EH (cell line): ENCODE measurements at regions not wholly inside any gene's neighbourhood (a gene's known extent, or its start where the extent isn't known, plus 50 kb on each side); places are given as distances from the start of the nearest gene placed in this dataset.
"Not testable (repeated sequence)": the region's sequence is repeated elsewhere in the genome, so short reads cannot be mapped to it uniquely, and the experiment has no call there.

ENCODE experiments used
- DNase-seq: peaks from one replicate; pipeline ENCODE4 v3.0.0-alpha.2; 2015; ENCODE audit warnings: low read depth

DNA sequence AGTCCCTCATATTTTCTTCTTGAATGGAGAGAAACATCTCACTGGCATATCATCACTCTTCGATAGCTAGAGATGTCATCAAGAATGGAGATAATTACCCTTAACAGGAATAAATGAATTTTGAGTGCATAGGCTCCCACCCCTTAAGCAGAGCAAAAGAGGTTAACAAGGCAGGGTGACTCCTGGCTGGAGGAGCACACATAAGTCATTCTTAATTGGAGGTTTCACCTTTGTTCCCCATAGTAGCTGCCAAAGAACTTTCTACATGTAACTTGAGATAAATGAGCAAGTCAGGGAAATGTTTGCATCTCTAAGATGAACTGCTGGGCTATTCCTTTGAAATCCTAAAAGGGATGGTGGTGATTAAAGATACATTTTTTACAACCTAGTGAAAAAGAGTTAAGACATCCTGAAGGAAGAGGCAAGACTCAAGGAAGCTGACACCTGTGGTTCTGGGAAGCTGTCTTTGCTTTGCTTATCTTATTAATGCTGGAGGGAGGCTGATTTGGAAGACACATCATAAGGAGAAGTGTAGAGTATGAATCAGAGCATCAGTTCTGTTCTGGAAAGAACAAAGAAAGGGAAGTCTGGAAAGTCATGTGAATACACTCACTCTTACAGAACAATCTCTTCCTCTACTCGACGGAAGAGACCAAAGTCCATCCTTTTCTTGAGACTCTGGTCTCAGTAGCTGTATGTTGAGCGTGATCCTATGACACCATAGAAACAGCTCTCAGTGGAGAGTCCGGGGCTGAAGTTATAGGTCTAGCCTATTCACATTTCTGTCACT, 326.3 kb downstream of the OSTF1 start:
- no peak for DNase-seq

DNA sequence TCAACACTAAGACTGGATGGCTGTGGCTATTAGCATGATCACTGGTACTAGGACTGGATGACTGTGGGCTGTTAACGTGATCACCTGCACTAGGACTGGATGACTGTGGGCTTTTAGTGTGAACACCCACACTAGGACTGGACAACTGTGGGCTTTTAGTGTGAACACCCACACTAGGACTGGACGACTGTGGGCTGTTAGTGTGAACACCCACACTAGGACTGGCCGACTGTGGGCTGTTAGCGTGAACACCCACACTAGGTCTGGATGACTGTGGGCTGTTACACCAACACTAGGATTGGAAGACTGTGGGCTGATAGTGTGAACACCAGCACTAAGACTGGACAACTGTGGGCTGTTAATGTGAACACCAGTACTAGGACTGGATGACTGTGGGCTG, 329.2 kb downstream of the OSTF1 start:
- no peak for DNase-seq

- DNase-seq: no peak
These were observed 330.2 kb downstream of the OSTF1 start for GRCh38 chr9:75418518-75418917.

DNA sequence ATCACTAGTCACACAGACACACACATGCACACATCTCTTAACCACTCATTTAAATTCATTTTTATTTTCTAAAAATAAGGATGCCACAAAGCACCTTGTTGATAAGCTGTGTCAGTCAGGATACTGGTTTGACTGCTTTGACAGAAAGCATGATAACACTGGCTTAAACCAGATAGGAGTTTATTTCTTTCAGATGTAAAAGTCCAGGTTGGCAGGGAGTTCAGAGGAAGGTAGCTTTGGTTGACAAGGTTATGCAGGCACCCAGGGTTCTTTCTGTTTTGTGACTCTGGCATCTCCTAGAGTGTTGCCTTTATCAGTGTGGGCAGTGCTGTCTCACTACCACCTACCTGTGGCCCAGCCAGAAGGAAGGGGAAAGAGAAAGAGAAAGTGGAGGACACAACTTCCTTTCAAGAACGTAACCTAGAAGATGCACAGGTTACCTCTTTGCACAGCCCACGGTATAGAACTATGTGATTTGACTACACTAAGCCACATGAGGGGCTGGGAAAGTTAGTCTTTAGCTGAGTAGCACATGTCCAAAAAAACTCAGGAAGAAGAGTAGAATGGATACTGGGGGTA, 334.7 kb downstream of the OSTF1 start:
- no peak for DNase-seq

DNA sequence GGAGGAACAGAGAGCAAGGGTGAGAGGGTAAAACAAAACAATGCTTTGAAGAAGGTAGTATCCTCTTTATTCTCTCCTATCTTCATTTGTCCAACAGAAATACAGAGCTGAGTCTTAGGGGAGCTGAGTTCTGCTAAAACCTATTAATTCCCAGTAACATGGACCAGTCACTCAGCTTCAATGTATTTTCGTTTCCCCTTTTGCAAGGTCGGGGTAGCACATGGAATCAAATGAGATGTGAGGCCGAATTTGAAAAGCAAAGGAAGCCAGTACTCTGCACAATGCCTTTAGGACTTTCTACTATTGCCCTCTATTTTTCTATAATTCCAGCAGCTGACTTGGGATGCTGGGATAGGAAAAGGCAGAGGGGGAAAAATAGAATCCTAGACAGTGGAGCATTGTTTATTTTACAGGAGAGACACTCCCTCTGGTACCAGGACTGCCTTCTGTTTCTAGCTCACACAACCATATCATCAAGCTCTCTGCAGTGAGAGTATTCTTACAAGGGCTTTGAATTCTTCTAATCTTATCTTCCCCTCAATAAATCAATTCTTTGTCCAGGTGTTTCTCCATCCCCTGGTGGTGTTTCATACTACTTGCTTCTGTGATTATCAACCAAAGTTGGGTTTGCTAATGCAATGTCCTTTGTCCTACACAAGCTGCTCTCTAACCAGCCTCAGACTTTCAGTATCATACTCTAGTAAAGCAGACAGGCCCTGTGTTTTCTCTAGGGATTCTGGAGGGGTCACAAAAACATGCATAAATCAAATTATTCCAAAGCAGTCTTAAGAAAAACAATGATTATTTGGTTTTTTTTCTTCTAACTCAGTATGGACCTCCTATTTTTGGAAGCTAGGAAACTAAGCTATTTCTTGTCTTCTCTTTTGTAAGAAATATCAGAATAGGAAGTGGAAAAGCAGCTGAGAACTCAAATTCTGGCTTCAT, 341.5 kb downstream of the OSTF1 start:
- DNase-seq: no peak

DNA sequence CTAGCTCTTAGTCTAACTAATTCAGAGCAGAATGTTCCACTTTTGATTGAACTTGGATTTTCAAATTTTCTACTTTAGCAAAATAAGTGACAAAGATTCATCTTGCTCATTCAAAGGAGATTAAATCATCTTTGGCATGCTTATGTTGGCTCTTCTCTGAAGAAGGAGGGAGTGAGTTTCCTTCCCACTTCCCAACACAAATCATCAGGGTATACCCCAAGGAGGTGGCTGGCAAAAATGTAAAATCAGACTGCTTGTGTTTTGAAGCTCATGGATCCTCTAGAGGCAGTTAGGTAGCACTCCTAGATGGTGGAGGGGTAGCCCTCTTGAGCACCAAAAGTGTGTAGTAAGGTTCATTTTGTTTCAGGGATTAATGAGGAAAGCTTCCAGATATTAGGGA, 343.1 kb downstream of the OSTF1 start:
- no peak for DNase-seq

DNA sequence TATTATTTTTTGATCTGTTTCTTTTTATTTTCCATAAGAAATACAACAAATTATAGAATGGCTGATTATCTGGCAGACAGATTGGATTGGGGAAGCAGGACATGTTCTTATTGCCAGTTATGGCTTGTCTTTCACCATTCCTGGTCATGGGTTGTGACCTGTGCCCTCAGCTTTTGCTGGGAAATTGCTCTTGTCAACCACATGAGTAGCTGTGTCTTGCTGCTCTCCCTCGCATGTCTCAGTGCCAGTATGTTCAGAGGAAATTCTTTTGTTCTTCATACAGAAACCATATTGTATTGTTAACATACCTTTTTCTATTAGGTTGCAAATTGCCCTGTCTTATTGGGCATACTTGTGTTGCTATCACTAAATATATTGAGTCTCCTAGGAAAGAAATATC, 344.1 kb downstream of the OSTF1 start:
- DNase-seq: no peak

DNA sequence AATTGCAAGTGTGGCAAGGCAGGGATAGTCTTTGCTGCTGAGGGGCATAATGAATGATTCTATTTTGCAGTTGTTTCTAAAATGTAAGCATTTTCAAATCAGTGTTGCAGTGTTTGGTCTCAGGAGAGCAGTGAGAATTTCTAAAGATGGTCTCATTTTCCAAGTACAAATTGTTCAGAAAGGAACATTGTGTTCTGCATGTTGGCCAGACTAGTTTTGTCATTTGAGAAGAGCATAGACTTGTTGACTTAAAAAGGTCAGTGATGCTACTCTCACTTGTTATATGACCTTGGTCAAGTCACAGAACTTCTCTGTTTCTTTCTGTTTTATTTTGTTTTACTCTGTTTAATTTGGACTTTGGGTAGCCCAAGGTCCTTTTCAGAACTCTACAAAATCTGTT, 344.6 kb downstream of the OSTF1 start:
- no peak for DNase-seq

DNA sequence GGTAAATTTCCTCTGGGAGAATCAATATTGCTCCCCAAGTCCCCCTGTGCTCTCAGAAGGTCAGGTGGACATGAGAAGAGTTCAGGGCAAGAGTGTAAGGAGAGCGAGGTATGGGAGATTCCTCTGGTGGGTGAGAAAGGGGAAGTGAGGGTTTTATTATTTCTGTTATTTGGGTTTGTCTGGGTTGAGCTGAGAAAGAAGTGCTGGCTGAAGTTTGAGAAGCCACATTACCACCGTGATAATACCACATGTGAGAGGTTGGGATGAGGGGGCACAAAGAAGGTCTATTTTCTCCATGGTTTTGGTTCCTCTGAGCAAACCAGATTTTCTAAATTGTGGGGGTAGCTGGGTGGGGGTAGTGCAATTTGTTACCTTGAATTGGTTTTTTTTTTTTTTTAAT, 350.4 kb downstream of the OSTF1 start:
- no peak for DNase-seq

GRCh38 chr9:75440914-75441313, 352.6 kb downstream of the OSTF1 start:
- DNase-seq: no peak

- DNase-seq: no peak
These were observed 356.8 kb downstream of the OSTF1 start for GRCh38 chr9:75445144-75445543.

DNA sequence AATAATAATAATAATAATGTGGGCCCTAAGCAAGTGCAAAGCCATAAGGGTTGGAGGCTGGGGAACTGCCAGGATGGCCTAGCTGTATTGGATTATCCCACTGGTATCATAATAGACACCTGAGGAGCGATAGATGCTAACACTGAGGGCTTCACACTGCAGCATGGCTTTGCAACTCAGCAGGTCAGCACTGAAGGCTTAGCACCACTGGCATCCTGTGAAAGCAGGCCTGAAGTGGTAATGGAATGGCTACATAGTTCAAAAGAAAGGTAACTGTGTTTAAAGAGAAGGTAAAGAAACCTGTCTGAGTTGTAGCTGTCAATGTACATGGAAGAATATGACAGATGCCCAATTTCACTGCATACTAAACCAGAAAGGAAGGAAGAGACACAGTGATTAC, 359.0 kb downstream of the OSTF1 start:
- DNase-seq: no peak

- DNase-seq: no peak
These were observed 360.0 kb downstream of the OSTF1 start for GRCh38 chr9:75448281-75448680.

DNA sequence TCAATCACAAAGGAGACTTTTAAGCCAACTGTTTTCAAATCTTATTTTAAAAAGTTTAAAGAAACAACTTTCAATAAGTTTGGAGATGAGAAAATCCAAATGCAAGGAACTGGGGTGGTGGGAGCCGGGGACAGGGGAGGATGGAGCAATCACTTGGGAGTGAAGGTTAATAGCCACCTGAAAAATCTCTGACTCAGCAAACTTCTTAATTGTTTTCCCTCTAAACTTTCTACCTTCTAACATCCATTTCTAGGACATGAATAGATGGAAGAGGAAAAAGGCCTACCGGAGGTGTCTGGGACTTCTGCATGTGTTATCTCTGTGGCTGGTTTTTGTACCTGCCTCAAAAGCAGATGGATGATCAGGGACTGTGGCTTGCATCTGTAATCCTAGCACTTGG, 360.6 kb downstream of the OSTF1 start:
- no peak for DNase-seq

GRCh38 chr9:75451045-75451444, 362.7 kb downstream of the OSTF1 start:
- DNase-seq: no peak

DNA sequence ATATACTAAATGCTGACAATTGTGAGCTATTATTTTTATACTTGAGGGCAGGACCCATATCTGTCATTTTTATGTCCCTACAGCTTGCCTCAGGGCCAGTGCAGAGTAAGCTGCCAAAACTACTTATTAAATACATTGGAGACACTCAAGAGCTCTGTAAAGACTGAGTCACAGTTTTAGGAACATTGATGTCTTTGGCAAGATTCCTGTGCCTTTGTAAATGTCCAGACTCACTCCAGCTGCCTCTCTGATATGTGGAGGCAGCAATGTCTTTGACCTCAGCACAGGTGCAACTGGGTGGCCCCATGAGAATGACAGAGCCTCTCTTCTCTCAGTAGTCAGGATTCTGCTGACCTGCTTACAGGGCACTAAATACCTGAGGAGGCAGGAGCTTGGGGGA, 363.2 kb downstream of the OSTF1 start:
- DNase-seq: no peak

DNA sequence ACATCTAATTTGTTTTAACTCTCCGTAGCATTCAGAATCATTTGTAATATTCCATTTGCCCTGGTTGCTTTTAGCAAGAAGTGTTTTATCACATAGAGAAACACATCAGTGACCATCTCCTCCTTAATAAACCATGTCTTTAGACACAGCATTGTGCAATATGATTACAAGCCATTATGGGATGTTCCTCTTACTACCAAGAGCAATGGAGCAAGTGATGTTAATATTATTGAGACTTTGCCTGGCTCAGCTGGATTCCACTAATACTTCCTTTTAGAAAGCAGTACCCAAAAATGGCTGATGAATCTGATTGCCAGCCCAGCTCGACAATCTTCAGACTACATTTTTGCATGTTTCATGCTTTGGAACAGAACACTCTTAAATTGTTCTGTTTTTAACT, 364.2 kb downstream of the OSTF1 start:
- no peak for DNase-seq

DNA sequence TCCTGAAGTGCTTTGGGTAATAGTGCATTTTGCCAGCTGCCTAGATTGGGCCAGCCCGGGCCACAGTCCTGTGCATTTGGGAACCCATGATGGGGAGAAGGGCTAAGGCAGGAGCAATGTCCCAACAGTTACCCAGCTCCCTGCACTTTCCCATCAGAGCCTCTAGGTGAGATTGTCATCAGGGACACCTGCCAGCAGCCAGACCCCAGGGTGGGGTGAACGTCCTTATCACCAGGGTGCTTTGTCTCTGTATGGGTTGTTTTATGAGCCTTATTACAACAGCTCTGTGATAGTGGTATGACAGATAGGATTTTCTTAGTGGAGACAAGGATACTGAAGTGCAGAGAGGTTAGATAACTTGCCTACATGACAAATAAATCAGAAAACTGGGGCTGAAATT, 365.7 kb downstream of the OSTF1 start:
- DNase-seq: no peak

- DNase-seq: no peak
These were observed 366.6 kb downstream of the OSTF1 start for GRCh38 chr9:75454891-75455290.

GRCh38 chr9:75455444-75455921, 367.2 kb downstream of the OSTF1 start:
- DNase-seq: no peak

DNA sequence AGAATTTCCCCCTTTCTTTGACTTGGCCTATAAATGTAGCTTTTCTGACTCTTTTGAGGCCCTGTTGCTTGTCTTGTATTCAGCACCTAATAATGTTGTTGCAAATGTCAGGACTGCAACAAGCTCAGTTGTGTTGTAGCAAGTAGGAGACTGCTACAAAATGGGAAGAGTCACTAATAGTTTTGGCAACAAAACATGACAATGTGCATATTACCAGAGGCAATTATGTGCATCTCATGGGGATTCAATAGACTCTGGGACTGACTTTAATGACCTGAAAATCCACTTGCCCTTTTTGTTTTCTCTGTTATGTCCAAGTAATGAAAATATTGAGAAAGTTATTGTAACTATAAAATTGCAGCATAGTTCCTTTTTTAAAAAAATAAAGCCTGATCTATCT, 368.4 kb downstream of the OSTF1 start:
- DNase-seq: no peak

GRCh38 chr9:75457474-75458011, 369.2 kb downstream of the OSTF1 start:
- no peak for DNase-seq

DNA sequence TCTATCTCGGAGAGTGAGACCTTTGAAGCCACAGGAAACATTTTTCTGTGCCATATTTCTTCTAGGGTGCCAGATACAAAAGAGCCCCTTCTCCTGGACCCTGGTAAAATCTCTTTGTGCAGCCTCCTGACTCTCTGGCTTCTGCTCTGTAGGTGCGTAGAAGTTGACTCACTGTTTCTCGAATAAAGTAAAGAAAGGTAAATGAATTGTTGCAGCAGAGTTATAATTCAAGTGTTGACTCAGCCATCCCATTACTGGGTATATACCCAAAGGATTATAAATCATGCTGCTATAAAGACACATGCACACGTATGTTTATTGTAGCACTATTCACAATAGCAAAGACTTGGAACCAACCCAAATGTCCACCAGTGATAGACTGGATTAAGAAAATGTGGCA, 371.0 kb downstream of the OSTF1 start:
- not testable (repeated sequence) for DNase-seq
